GM10266 (cell line): ENCODE measurements at regions not wholly inside any gene's neighbourhood (a gene's known extent, or its start where the extent isn't known, plus 50 kb on each side); places are given as distances from the start of the nearest gene placed in this dataset.
"Not testable (repeated sequence)": the region's sequence is repeated elsewhere in the genome, so short reads cannot be mapped to it uniquely, and the experiment has no call there.

Experiments
- DNase-seq: peaks from one replicate; pipeline ENCODE4 v3.0.0; 2012; ENCODE audit errors: extremely low spot score
- TF ChIP-seq, protein P1 (sequence below): IDR thresholded peaks from 2 replicates; pipeline ENCODE4 v1.5.1; 2012; ENCODE audit warnings: mild to moderate bottlenecking, low read depth; ENCODE audit not compliant: control insufficient read depth, insufficient read depth; ENCODE audit errors: missing control alignments

DNA sequence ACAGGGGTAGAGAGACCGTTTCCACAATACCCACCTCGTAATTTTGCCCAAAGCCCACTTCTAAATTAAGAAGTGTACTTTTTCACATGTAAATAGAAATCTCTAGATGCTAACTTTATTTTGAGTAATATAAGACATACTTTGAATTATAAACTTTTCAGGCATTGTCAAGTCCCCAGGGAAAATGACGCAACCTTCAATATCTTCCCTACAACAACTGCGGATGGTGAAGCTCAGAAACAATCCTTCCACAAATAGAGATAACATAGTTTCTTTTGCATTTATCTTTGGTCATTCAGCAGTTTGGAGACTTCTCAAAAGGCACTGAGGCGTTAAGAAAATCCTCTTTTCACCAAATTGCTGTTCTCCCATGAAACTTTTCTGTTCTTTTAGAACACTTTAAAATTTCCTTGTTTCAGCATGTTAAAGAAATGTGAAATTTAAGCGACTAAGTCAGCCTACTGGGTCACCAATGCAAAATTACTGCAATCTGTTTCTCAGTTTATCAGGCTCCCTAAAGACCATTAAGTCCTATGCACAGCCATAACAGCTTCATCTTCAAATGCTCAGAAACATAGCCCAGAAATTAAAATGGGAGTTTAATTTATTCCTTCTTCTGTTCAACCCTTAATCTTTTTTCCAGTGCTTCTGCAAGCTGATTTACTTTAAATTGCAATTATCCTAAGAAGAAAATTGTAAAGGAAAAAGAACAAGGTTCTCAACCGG lies 118.3 kb upstream of the DNAJC10 start:
- DNase-seq = no peak
- TF ChIP-seq, protein P1, sequence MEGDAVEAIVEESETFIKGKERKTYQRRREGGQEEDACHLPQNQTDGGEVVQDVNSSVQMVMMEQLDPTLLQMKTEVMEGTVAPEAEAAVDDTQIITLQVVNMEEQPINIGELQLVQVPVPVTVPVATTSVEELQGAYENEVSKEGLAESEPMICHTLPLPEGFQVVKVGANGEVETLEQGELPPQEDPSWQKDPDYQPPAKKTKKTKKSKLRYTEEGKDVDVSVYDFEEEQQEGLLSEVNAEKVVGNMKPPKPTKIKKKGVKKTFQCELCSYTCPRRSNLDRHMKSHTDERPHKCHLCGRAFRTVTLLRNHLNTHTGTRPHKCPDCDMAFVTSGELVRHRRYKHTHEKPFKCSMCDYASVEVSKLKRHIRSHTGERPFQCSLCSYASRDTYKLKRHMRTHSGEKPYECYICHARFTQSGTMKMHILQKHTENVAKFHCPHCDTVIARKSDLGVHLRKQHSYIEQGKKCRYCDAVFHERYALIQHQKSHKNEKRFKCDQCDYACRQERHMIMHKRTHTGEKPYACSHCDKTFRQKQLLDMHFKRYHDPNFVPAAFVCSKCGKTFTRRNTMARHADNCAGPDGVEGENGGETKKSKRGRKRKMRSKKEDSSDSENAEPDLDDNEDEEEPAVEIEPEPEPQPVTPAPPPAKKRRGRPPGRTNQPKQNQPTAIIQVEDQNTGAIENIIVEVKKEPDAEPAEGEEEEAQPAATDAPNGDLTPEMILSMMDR = no peak

DNA sequence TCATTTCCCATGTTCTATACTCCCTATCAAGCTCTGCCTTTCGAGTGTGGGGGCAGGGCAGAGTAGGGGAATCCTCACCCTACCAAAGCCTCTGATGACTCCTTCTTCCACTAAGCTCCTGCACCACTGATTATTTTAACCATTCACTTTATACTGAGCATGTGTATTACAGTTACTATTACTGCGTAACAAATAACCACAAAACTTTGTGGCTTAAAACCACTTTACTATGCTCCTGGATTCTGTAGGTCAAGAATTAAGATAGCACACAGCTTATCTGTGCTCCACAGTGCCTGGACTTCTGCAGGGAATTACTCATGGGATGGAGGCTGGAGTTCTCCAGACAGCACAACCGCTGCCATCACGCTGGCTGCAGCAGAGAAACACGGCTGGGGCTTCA lies 117.4 kb upstream of the DNAJC10 start:
- no peak for DNase-seq
- TF ChIP-seq, protein P1 = no peak

DNA sequence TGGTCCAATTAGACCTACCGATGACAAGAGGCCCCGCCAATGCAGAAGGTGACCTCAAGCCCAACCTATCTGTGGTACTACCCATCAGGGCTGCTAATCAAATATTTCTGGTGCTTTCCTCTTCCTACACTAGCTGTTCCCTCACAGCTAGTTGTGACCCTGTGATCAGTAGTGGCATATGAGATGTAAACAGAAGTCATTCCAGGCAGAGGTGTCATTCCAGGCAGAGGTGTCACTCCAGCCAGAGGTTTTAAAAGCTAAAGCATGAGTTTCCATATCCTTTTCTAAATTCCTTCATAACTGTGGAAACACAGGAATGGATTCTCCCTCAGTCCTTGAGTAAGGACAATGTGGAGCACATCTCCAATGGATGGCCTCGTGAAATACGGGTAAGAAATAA lies 110.9 kb upstream of the DNAJC10 start:
- TF ChIP-seq, protein P1 = no peak
- no peak for DNase-seq

DNA sequence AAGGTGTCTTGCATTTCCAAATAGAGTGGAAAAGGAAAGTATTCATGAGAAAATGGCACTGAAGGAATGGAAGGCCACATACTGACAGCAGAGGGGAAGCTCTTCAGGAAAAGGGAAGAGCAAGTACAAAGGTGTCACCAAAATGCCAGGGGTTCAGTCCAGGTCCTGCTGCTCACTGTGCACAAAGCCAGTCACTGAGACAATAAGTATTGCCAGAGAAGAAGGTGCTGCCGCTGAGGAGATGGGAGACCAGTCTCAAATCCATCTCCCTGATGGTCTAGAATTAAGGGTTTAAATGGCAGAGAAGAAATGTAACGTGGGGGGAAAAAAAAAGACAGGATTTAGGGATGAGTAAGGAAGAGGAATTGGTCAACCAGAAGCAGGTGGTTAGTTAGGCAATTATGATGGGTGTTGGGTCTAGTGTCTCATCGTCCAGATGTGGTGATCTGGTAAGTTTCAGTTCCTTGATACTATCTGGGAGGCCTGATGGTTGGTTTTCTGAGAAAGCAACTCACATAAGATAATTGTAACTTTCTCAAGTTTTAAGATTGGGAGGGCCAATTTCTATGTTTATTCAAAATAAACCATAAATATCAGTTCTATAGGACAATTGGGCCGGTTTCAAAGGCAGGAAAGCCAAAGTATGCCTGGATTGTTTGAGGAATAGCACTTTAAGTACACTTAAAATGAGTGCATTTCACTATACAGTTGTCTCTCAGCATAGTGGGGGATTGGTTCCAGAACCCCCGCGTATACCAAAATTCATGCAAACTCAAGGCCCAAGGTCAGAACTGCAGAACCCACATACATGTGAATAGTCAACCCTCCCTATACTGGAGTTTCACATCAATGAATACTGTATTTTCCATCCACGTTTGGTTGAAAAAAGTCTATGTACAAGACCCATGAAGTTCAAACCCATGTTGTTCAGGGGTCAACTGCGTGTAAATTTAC lies 109.1 kb upstream of the DNAJC10 start:
- no peak for DNase-seq
- TF ChIP-seq, protein P1 = no peak

DNA sequence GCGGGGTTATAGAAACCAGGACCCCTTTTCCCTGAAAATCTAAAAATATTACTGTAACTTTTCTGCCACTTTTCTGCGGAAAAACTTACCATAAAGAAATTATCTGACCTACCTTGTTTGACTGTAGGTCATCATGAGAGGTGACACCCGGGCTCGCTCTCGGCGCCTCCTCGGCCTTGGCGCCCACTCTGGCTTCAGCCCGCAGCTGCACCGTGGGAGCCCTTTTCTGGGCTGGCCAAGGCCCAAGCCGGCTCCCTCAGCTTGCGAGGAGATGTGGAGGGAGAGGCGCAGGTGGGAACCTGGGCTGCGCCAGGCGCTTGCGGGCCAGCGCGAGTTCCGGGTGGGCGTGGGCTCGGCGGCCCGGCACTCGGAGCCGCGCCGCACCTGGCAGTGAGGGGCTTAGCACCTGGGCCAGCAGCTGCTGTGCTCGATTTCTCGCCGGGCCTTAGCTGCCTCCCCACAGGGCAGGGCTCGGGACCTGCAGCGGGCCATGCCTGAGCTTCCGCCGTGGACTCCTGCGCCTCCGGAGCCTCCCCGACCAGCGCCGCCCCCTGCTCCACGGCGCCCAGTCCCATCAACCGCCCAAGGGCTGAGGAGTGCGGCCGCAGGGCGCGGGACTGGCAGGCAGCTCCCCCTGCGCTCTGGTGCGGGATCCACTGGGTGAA lies 107.7 kb upstream of the DNAJC10 start:
- no peak for DNase-seq
- TF ChIP-seq, protein P1 = no peak

DNA sequence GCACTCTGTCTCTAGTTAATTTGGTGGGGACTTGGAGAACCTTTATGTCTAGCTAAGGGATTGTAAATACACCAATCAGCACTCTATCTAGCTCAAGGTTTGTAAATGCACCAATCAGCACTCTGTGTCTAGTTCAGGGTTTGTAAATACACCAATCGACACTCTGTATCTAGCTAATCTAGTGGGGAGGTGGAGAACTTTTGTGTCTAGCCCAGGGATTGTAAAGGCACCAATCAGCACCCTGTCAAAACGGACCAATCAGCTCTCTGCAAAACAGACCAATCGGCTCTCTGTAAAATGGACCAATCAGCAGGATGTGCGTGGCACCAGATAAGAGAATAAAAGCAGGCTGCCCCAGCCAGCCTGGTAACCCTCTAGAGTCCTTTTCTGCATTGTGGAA lies 107.1 kb upstream of the DNAJC10 start:
- DNase-seq = not testable (repeated sequence)

DNA sequence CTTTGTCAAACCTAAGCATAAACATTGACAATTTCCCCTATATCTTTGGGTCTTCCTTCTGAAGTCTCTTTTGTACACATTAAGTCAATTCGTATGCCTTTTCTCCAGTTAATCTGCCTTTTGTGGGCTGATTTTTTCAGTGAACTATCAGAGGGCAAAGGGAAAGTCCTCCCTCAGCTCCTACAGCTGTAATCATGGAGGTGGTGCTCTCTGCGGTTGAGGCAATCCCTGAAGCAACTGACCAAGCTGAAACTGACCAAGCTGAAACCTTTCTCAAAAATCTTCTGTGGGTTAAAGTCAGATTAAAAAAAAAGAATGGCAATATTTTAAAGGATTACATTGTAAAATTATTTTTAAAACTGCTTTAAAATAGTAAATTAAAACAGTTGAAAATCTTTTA lies 105.8 kb upstream of the DNAJC10 start:
- no peak for DNase-seq
- TF ChIP-seq, protein P1 = no peak
